ENCODE measurements at regions not wholly inside any gene's neighbourhood (a gene's known extent, or its start where the extent isn't known, plus 50 kb on each side); places are given as distances from the start of the nearest gene placed in this dataset.

DNA sequence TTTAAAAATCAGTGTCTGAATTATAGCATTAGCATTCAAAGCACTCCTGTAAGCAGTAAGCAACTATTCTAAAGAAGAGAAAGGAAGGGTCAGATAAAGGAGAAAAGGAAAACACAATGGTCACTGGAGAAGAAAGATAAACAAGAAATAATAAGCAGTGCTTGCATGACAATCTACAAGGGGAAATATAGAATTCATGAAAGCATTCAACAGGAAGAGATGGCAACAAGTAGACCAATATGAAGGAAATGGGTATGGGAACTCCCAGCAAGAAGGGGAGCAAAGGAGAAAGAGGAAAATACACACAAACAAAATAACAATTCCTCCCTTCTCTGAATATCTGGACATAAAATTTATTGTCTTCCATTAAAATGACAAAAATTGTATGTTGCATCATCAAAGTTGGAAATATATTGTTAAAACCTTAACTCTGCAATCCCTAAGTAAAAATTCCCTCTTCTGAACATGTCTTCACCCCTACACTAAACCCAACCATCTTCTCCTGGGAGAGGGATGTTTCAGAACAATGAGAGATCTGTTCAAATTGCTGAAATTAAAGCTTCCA lies 206.3 kb upstream of the SAMSN1 start (continued):
- TF ChIP-seq, protein P1, sequence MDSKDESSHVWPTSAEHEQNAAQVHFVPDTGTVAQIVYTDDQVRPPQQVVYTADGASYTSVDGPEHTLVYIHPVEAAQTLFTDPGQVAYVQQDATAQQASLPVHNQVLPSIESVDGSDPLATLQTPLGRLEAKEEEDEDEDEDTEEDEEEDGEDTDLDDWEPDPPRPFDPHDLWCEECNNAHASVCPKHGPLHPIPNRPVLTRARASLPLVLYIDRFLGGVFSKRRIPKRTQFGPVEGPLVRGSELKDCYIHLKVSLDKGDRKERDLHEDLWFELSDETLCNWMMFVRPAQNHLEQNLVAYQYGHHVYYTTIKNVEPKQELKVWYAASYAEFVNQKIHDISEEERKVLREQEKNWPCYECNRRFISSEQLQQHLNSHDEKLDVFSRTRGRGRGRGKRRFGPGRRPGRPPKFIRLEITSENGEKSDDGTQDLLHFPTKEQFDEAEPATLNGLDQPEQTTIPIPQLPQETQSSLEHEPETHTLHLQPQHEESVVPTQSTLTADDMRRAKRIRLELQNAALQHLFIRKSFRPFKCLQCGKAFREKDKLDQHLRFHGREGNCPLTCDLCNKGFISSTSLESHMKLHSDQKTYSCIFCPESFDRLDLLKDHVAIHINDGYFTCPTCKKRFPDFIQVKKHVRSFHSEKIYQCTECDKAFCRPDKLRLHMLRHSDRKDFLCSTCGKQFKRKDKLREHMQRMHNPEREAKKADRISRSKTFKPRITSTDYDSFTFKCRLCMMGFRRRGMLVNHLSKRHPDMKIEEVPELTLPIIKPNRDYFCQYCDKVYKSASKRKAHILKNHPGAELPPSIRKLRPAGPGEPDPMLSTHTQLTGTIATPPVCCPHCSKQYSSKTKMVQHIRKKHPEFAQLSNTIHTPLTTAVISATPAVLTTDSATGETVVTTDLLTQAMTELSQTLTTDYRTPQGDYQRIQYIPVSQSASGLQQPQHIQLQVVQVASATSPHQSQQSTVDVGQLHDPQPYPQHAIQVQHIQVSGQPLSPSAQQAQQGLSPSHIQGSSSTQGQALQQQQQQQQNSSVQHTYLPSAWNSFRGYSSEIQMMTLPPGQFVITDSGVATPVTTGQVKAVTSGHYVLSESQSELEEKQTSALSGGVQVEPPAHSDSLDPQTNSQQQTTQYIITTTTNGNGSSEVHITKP (IDR thresholded peaks at IDR 0.05; ENCODE audit: partially characterized antibody): peak; percentile 88
- peak; percentile 76 for TF ChIP-seq TCF3 (CRISPR knock-in tag; IDR thresholded peaks at IDR 0.05)
- TF ChIP-seq ZNF766 (CRISPR knock-in tag; conservative IDR thresholded peaks at IDR 0.05): 0 out of 2 replicates have a peak, but pooled peaks have one; percentile 40
- no peak for TF ChIP-seq POLR2H (tag; IDR thresholded peaks at IDR 0.05; ENCODE audit: low read depth)
- no peak for TF ChIP-seq NELFE (IDR thresholded peaks at IDR 0.05; ENCODE audit: insufficient read depth, insufficient read length)
- no peak for TF ChIP-seq ZBTB5 (IDR thresholded peaks at IDR 0.05)
- no peak for TF ChIP-seq POLR2B (IDR thresholded peaks at IDR 0.05; ENCODE audit: low read depth, partially characterized antibody)
- no peak for TF ChIP-seq U2AF2 (optimal IDR thresholded peaks at IDR 0.05; ENCODE audit: low read depth, low read length)
- TF ChIP-seq, protein P2, sequence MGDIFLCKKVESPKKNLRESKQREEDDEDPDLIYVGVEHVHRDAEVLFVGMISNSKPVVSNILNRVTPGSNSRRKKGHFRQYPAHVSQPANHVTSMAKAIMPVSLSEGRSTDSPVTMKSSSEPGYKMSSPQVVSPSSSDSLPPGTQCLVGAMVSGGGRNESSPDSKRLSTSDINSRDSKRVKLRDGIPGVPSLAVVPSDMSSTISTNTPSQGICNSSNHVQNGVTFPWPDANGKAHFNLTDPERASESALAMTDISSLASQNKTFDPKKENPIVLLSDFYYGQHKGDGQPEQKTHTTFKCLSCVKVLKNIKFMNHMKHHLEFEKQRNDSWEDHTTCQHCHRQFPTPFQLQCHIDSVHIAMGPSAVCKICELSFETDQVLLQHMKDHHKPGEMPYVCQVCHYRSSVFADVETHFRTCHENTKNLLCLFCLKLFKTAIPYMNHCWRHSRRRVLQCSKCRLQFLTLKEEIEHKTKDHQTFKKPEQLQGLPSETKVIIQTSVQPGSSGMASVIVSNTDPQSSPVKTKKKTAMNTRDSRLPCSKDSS (IDR thresholded peaks at IDR 0.05; ENCODE audit: low read depth, partially characterized antibody): no peak
- TF ChIP-seq CBX8 (IDR thresholded peaks at IDR 0.05; ENCODE audit: borderline replicate concordance, extremely low read depth, low read depth, low read length, poor library complexity, severe bottlenecking): no peak
- TF ChIP-seq ZNF586 (CRISPR knock-in tag; conservative IDR thresholded peaks at IDR 0.05): no peak
- no peak for TF ChIP-seq UBTF (IDR thresholded peaks at IDR 0.05; ENCODE audit: borderline replicate concordance in 1 of 2, low read depth in 2 of 2, low read length in 2 of 2)
- no peak for TF ChIP-seq KLF13 (tag; IDR thresholded peaks at IDR 0.05; ENCODE audit: borderline replicate concordance, low read depth)
- TF ChIP-seq ELF4 (CRISPR knock-in tag; IDR thresholded peaks at IDR 0.05): peak; percentile 59; the same call in 1 of the 2 replicates
- no peak for TF ChIP-seq SRSF3 (IDR thresholded peaks at IDR 0.05; ENCODE audit: insufficient read depth, low read length)
- TF ChIP-seq TRIM24 (IDR thresholded peaks at IDR 0.05): peak in 1 of 2 experiments; percentile 15; a peak in 1 of 4 replicates
- TF ChIP-seq ZFP1 (CRISPR knock-in tag; IDR thresholded peaks at IDR 0.05): no peak

Data from K562 (cell line).